GM12891 (cell line): ENCODE measurements at regions not wholly inside any gene's neighbourhood (a gene's known extent, or its start where the extent isn't known, plus 50 kb on each side); places are given as distances from the start of the nearest gene placed in this dataset.

Experiments used
- POLR2A ChIP-seq: IDR thresholded peaks from 2 replicates; pipeline ENCODE4 v1.6.1; 2011; ENCODE audit warnings: low read depth, low read length, control low read depth
- POLR2AphosphoS5 ChIP-seq: IDR thresholded peaks from 2 replicates; pipeline ENCODE4 v1.6.1; 2011; ENCODE audit warnings: low read depth, low read length, control low read depth
- POU2F2 ChIP-seq: IDR thresholded peaks from 2 replicates; pipeline ENCODE4 v1.6.1; 2011; ENCODE audit warnings: low read depth, mild to moderate bottlenecking, control low read depth, low read length, moderate library complexity
- SPI1 ChIP-seq: IDR thresholded peaks from 2 replicates; pipeline ENCODE4 v1.6.1; 2011; ENCODE audit warnings: low read depth, low read length, control low read depth
- TAF1 ChIP-seq: IDR thresholded peaks from 2 replicates; pipeline ENCODE4 v1.6.1; 2011; ENCODE audit warnings: low read depth, low read length, control low read depth

DNA sequence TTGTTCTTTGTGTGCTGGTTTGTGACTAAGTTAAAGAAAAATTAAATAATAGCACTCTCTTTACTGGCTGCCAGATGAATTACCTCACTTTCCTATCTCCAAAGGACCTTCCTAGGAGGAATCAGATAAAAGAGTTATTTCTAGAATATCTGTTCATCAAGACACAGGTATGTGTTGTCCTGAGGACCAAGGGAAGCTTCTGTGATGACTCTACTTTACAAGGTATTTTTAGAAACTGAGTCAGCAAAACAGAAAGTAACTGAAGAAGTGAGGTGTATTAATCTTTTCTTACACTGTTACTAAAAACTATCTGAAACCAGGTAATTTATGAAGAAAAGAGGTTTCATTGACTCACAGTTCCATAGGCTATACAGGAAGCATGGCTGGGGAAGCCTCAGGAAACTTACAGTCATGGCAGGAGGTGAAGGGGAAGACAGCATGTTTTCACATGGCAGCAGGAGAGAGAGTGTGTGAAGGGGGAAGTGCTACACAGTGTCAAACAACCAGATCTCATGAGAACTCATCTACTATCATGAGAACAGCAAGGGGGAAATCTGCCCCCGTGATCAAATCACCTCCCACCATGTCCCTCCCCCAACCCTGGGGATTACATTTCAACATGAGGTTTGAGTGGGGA lies 189.2 kb upstream of the DMAC1 start:
- TF ChIP-seq POLR2A (no peak), POLR2AphosphoS5 (no peak), TAF1 (no peak), POU2F2 (no peak), SPI1 (no peak)
